Transverse colon (tissue), 4 donors: ENCODE measurements at regions not wholly inside any gene's neighbourhood (a gene's known extent, or its start where the extent isn't known, plus 50 kb on each side); places are given as distances from the start of the nearest gene placed in this dataset.

Experiments
- DNase-seq: peaks from one replicate; pipeline ENCODE4 v3.0.0-alpha.2; 2019
- H3K27ac ChIP-seq, 4 donors: fragments of 200-600 bp; sonication (generic); 2 replicates each; pipeline ENCODE4 v1.5.1; 2016 to 2018; ENCODE audit warnings: inconsistent platforms in 4 of 4
- H3K27me3 ChIP-seq: fragments of 200-600 bp; sonication (generic); 2 replicates; pipeline ENCODE4 v1.5.1; 2017; ENCODE audit warnings: inconsistent platforms
- H3K36me3 ChIP-seq, 4 donors: fragments of 200-600 bp; sonication (generic); 2 replicates each; pipeline ENCODE4 v1.5.1; 2017 to 2019; ENCODE audit warnings: inconsistent platforms in 4 of 4
- H3K4me1 ChIP-seq, 4 donors: fragments of 200-600 bp; sonication (generic); 2 replicates each; pipeline ENCODE4 v1.5.1; 2017 to 2020; ENCODE audit warnings: inconsistent platforms in 4 of 4
- H3K4me3 ChIP-seq, 4 donors: fragments of 200-600 bp; sonication (generic); 1 replicate in 1 of 4; 2 replicates in 3 of 4; pipeline versions ENCODE4 v1.5.1 to v1.6.1; 2017 to 2019; ENCODE audit warnings: inconsistent platforms in 4 of 4
- H3K9me3 ChIP-seq, 2 donors: fragments of 200-600 bp; sonication (generic); 2 replicates each; pipeline ENCODE4 v1.5.1; 2017 to 2019; ENCODE audit warnings: inconsistent platforms in 2 of 2
- CTCF ChIP-seq, 5 experiments: fragments of 200-600 bp in 3 of 5; fragments of 450-650 bp in 2 of 5; sonication (generic) in 3 of 5; IDR thresholded peaks; 1 replicate in 2 of 5; 2 replicates in 3 of 5; pipeline ENCODE4 v1.5.1; 2016 to 2017; ENCODE audit warnings: antibody characterized with exemption in 5 of 5, inconsistent platforms in 3 of 5, mild to moderate bottlenecking in 2 of 5, moderate library complexity in 1 of 5
- EP300 ChIP-seq: sonication (generic); formaldehyde crosslinking; IDR thresholded peaks from one replicate; pipeline ENCODE4 v1.6.1; 2017; ENCODE audit warnings: antibody characterized with exemption, low read depth
- POLR2A ChIP-seq: fragments of 450-650 bp; IDR thresholded peaks from one replicate; pipeline ENCODE4 v1.6.1; 2016; ENCODE audit warnings: antibody characterized with exemption, mild to moderate bottlenecking, moderate library complexity
- POLR2AphosphoS5 ChIP-seq, 3 donors: sonication (generic); formaldehyde crosslinking; IDR thresholded peaks; one replicate each; pipeline ENCODE4 v1.6.1; 2016; ENCODE audit warnings: antibody characterized with exemption in 3 of 3
- WGBS, 2 donors: methylation state at CpG; one replicate each; pipeline ENCODE4 v1.1.5; 2018; ENCODE audit warnings: low coverage in 1 of 2; 5-methylcytosine and 5-hydroxymethylcytosine counted together
- in situ Hi-C, 4 donors: fragments of 200-750 bp; cut with MboI; loops; one replicate each; pipeline versions ENCODE4 v1.15.0 to v1.15.1; 2017; ENCODE audit warnings: low sequenced_read_pairs in 3 of 4, low pct_ligation_motif_present in 1 of 4, low pct_unique_long_range_greater_than_20kb in 1 of 4
- intact Hi-C: fragments of 100-400 bp; cut with DNase I; formaldehyde crosslinking; loops from one replicate; pipeline ENCODE4 v1.15.1; 2023; ENCODE audit warnings: low total_unique reads

- no peak for DNase-seq
- Histone ChIP-seq H3K36me3 (no peaks in the 10 kb centered on the region), H3K9me3 (no peaks in the 10 kb centered on the region), H3K4me3 (no peak overlapping the region), H3K4me1 (peaks cover 0 to 9% (median 0%) of the 10 kb centered on the region in 4 donors), H3K27ac (no peak overlapping the region), H3K27me3 (no peaks in the 10 kb centered on the region)
- TF ChIP-seq CTCF (IDR thresholded peaks at IDR 0.05) = no peak
- no peak for TF ChIP-seq POLR2AphosphoS5 (IDR thresholded peaks at IDR 0.05)
- TF ChIP-seq EP300 = no peak
- TF ChIP-seq POLR2A = no peak
- intact Hi-C loops = loop anchor here (10.0 kb wide), 1 partner anchor 68 kb away; the partner anchor contains the start of gene MYLIP
- in situ Hi-C loops = no loop called here
- 73 to 76% methylated on average over 5 to 6 of the region's 6 CpGs for WGBS, 2 donors
These were observed 72.5 kb upstream of the MYLIP start for GRCh38 chr6:16056263-16056870.

GRCh38 chr6:16055852-16056251, 73.0 kb upstream of the MYLIP start:
- in situ Hi-C loops (no loop called here), intact Hi-C loops (loop anchor here (10.0 kb wide), 1 partner anchor 69 kb away; the partner anchor contains the start of gene MYLIP)
- H3K27me3 ChIP-seq = no peaks in the 10 kb centered on the region
- H3K36me3 ChIP-seq = no peaks in the 10 kb centered on the region
- H3K9me3 ChIP-seq = no peaks in the 10 kb centered on the region
- peaks cover 0 to 9% (median 0%) of the 10 kb centered on the region in 4 donors for H3K4me1 ChIP-seq
- no peak overlapping the region for H3K27ac ChIP-seq
- no peak for DNase-seq
- TF ChIP-seq CTCF (IDR thresholded peaks at IDR 0.05) (no peak), POLR2A (no peak), POLR2AphosphoS5 (IDR thresholded peaks at IDR 0.05) (no peak), EP300 (no peak)
- WGBS, 2 donors = 80 to 81% methylated on average over 3 to 4 of the region's 4 CpGs
- no peak overlapping the region for H3K4me3 ChIP-seq

GRCh38 chr6:16049168-16049567, 79.7 kb upstream of the MYLIP start:
- H3K9me3 ChIP-seq = no peaks in the 10 kb centered on the region
- no peaks in the 10 kb centered on the region for H3K27me3 ChIP-seq
- intact Hi-C loops = loop anchor here (10.0 kb wide), 1 partner anchor 1574 kb away; no protein-coding TSS in a partner anchor
- in situ Hi-C loops = no loop called here
- DNase-seq = no peak
- H3K27ac ChIP-seq = no peak overlapping the region
- H3K4me3 ChIP-seq = no peak overlapping the region
- H3K36me3 ChIP-seq = no peaks in the 10 kb centered on the region
- TF ChIP-seq POLR2AphosphoS5 (IDR thresholded peaks at IDR 0.05) (no peak), EP300 (no peak), POLR2A (no peak), CTCF (IDR thresholded peaks at IDR 0.05) (no peak)
- H3K4me1 ChIP-seq = no peaks in the 10 kb centered on the region

GRCh38 chr6:16048221-16048620, 80.7 kb upstream of the MYLIP start:
- Histone ChIP-seq H3K4me3 (no peak overlapping the region), H3K4me1 (no peaks in the 10 kb centered on the region), H3K9me3 (no peaks in the 10 kb centered on the region), H3K27me3 (no peaks in the 10 kb centered on the region), H3K27ac (no peak overlapping the region), H3K36me3 (no peaks in the 10 kb centered on the region)
- TF ChIP-seq CTCF (IDR thresholded peaks at IDR 0.05) (no peak), POLR2A (no peak), POLR2AphosphoS5 (IDR thresholded peaks at IDR 0.05) (no peak), EP300 (no peak)
- WGBS, 2 donors = 94% methylated on average over 3 of the region's 3 CpGs; no CpG with 5 or more reads in 1 of the 2 donors
- intact Hi-C loops = loop anchor here (10.0 kb wide), 1 partner anchor 1573 kb away; no protein-coding TSS in a partner anchor
- DNase-seq = no peak
- in situ Hi-C loops = no loop called here
